H1 (cell line): ENCODE measurements at regions not wholly inside any gene's neighbourhood (a gene's known extent, or its start where the extent isn't known, plus 50 kb on each side); places are given as distances from the start of the nearest gene placed in this dataset.

Source experiments
- CTCF ChIA-PET: fragments of 300-600 bp; sonication (Branson Sonifier 250); formaldehyde crosslinking; loops from one replicate; lab custom pipeline; 2021; ENCODE audit not compliant: partially characterized antibody; lab: Charles Lee
- POLR2A ChIA-PET: fragments of 300-600 bp; sonication (Branson Sonifier 250); formaldehyde crosslinking; loops from one replicate; lab custom pipeline; 2021; ENCODE audit warnings: inconsistent platforms; ENCODE audit not compliant: partially characterized antibody; lab: Charles Lee
- DNase-seq, 2 experiments: peaks; one replicate each; pipeline versions ENCODE4 v3.0.0 to v3.0.0-alpha.2; 2010 to 2022; ENCODE audit warnings: low spot score in 2 of 2, low read depth in 1 of 2, mixed read lengths in 1 of 2
- FAIRE-seq: peaks from 2 replicates; lab custom pipeline; 2011; peaks lifted over from hg19 to GRCh38; lab: Jason Lieb, UNC
- H2AFZ ChIP-seq: 2 replicates; pipeline ENCODE4 v1.8.1; 2012; ENCODE audit warnings: low read length, inconsistent platforms
- H2AK5ac ChIP-seq: 2 replicates; pipeline ENCODE4 v1.6.1; 2013; ENCODE audit warnings: low read depth, low read length
- H2BK120ac ChIP-seq: replicated peaks from 2 replicates; pipeline ENCODE3; 2013; ENCODE audit warnings: low read depth, low read length, inconsistent platforms
- H2BK12ac ChIP-seq: 2 replicates; pipeline ENCODE4 v1.6.1; 2013; ENCODE audit warnings: low read depth, low read length
- H2BK15ac ChIP-seq: 2 replicates; pipeline ENCODE4 v1.6.1; 2013; ENCODE audit warnings: low read length
- H2BK20ac ChIP-seq: 2 replicates; pipeline ENCODE4 v1.6.1; 2013; ENCODE audit warnings: low read length
- H2BK5ac ChIP-seq: 2 replicates; pipeline ENCODE4 v1.6.1; 2013; ENCODE audit warnings: low read depth, low read length
- H3K14ac ChIP-seq: 2 replicates; pipeline ENCODE4 v1.6.1; 2013; ENCODE audit warnings: inconsistent platforms; ENCODE audit not compliant: insufficient read length
- H3K18ac ChIP-seq: 2 replicates; pipeline ENCODE4 v1.6.1; 2013; ENCODE audit warnings: low read length; ENCODE audit errors: extremely low read depth
- H3K23ac ChIP-seq: 2 replicates; pipeline ENCODE4 v1.6.1; 2013; ENCODE audit warnings: inconsistent platforms; ENCODE audit not compliant: insufficient read length
- H3K23me2 ChIP-seq: 2 replicates; pipeline ENCODE4 v1.6.1; 2013; ENCODE audit warnings: low read depth, low read length
- H3K27ac ChIP-seq: 2 replicates; pipeline ENCODE4 v1.6.1; 2011; ENCODE audit warnings: low read depth, low read length, inconsistent platforms
- H3K27me3 ChIP-seq, 4 experiments: replicated peaks in 1 of 4; 1 replicate in 1 of 4; 2 replicates in 3 of 4; pipeline versions ENCODE4 v1.6.1 to v1.8.1; 2011 to 2013; ENCODE audit warnings: low read length in 3 of 4, mild to moderate bottlenecking in 3 of 4, inconsistent platforms in 2 of 4, mixed read lengths in 2 of 4, moderate library complexity in 1 of 4; ENCODE audit not compliant: control insufficient read depth in 3 of 4, insufficient read depth in 3 of 4; ENCODE audit errors: extremely low read depth in 1 of 4
- H3K36me3 ChIP-seq, 4 experiments: 2 replicates each; pipeline versions ENCODE4 v1.6.1 to v1.8.1; 2011 to 2013; ENCODE audit warnings: mild to moderate bottlenecking in 4 of 4, low read length in 3 of 4, moderate library complexity in 2 of 4, control low read depth in 1 of 4, inconsistent platforms in 1 of 4; ENCODE audit not compliant: insufficient read depth in 4 of 4, control insufficient read depth in 2 of 4
- H3K4ac ChIP-seq: replicated peaks from 2 replicates; pipeline ENCODE3; 2013; ENCODE audit warnings: low read length, low read depth, mixed read lengths, inconsistent platforms; ENCODE audit not compliant: insufficient read length
- H3K4me1 ChIP-seq, 4 experiments: replicated peaks in 1 of 4; 1 replicate in 1 of 4; 2 replicates in 3 of 4; pipeline versions ENCODE4 v1.6.1 to v1.8.1; 2011 to 2013; ENCODE audit warnings: low read length in 3 of 4, inconsistent platforms in 2 of 4, mixed read lengths in 1 of 4; ENCODE audit not compliant: insufficient read depth in 4 of 4, control insufficient read depth in 3 of 4
- H3K4me2 ChIP-seq, 2 experiments: 2 replicates each; pipeline versions ENCODE4 v1.6.1 to v1.8.1; 2011 to 2013; ENCODE audit warnings: low read depth in 2 of 2, low read length in 2 of 2, control low read depth in 1 of 2, inconsistent platforms in 1 of 2, mild to moderate bottlenecking in 1 of 2; ENCODE audit not compliant: insufficient read depth in 1 of 2
- H3K4me3 ChIP-seq, 4 experiments: fragments of 200-600, 300-600 bp in 1 of 4; sonication (generic), shearing (Covaris generic), sonication (Bioruptor Twin) in 1 of 4; 2 replicates each; pipeline versions ENCODE4 v1.5.1 to v1.8.1; 2011 to 2016; ENCODE audit warnings: low read length in 4 of 4, low read depth in 3 of 4, control low read depth in 2 of 4, inconsistent platforms in 2 of 4, mild to moderate bottlenecking in 2 of 4, mixed read lengths in 1 of 4, moderate library complexity in 1 of 4; ENCODE audit not compliant: insufficient read depth in 2 of 4; ENCODE audit errors: extremely low read depth in 1 of 4
- H3K56ac ChIP-seq: replicated peaks from 2 replicates; pipeline ENCODE3; 2013; ENCODE audit warnings: low read depth, mild to moderate bottlenecking, mixed read lengths, low read length, inconsistent platforms; ENCODE audit not compliant: insufficient read length
- H3K79me1 ChIP-seq: 2 replicates; pipeline ENCODE4 v1.6.1; 2013; ENCODE audit warnings: low read depth, low read length, control low read depth
- H3K79me2 ChIP-seq, 2 experiments: 2 replicates each; pipeline versions ENCODE4 v1.6.1 to v1.8.1; 2012 to 2013; ENCODE audit warnings: low read length in 2 of 2, mild to moderate bottlenecking in 2 of 2, inconsistent platforms in 1 of 2; ENCODE audit not compliant: insufficient read depth in 2 of 2, control insufficient read depth in 1 of 2
- H3K9ac ChIP-seq, 4 experiments: replicated peaks in 1 of 4; 1 replicate in 1 of 4; 2 replicates in 3 of 4; pipeline versions ENCODE4 v1.6.1 to v1.8.1; 2011 to 2013; ENCODE audit warnings: low read depth in 3 of 4, low read length in 3 of 4, control low read depth in 2 of 4, mild to moderate bottlenecking in 2 of 4, moderate library complexity in 2 of 4, inconsistent platforms in 1 of 4; ENCODE audit errors: extremely low read depth in 1 of 4
- H3K9me3 ChIP-seq, 2 experiments: 2 replicates each; pipeline versions ENCODE4 v1.6.1 to v1.8.1; 2012 to 2013; ENCODE audit warnings: mild to moderate bottlenecking in 2 of 2, moderate library complexity in 2 of 2, control low read depth in 1 of 2, inconsistent platforms in 1 of 2, low read depth in 1 of 2, low read length in 1 of 2, mixed read lengths in 1 of 2; ENCODE audit not compliant: insufficient read depth in 2 of 2
- H4K20me1 ChIP-seq, 2 experiments: replicated peaks in 1 of 2; 2 replicates each; pipeline versions ENCODE3 to v1.8.1; 2011 to 2013; ENCODE audit warnings: inconsistent platforms in 2 of 2, low read length in 2 of 2, mild to moderate bottlenecking in 1 of 2; ENCODE audit not compliant: insufficient read depth in 2 of 2, control insufficient read depth in 1 of 2
- H4K5ac ChIP-seq: 2 replicates; pipeline ENCODE4 v1.6.1; 2013; ENCODE audit warnings: low read length, low read depth, mixed read lengths, inconsistent platforms; ENCODE audit not compliant: insufficient read length
- H4K8ac ChIP-seq: 2 replicates; pipeline ENCODE4 v1.8.0; 2013; ENCODE audit warnings: mild to moderate bottlenecking, moderate library complexity, low read length, inconsistent platforms; ENCODE audit not compliant: insufficient read depth; ENCODE audit errors: extremely low read depth
- H4K91ac ChIP-seq: replicated peaks from 2 replicates; pipeline ENCODE3; 2013; ENCODE audit warnings: low read length, mixed read lengths, inconsistent platforms; ENCODE audit not compliant: insufficient read length
- BCL11A ChIP-seq, 2 experiments: IDR thresholded peaks; one replicate each; pipeline ENCODE4 v1.6.1; 2011; ENCODE audit warnings: low read depth in 2 of 2, low read length in 2 of 2, mild to moderate bottlenecking in 2 of 2
- EP300 ChIP-seq, 2 experiments: IDR thresholded peaks; 1 replicate in 1 of 2; 2 replicates in 1 of 2; pipeline ENCODE4 v1.6.1; 2011 to 2012; ENCODE audit warnings: low read depth in 2 of 2, low read length in 2 of 2, mild to moderate bottlenecking in 2 of 2, borderline replicate concordance in 1 of 2, inconsistent platforms in 1 of 2, moderate library complexity in 1 of 2
- HDAC2 ChIP-seq, 2 experiments: fragments of 300-600 bp in 1 of 2; sonication (generic) in 1 of 2; IDR thresholded peaks; 2 replicates each; pipeline ENCODE4 v1.6.1; 2011 to 2012; ENCODE audit warnings: low read depth in 2 of 2, low read length in 2 of 2, mild to moderate bottlenecking in 2 of 2, moderate library complexity in 2 of 2, borderline replicate concordance in 1 of 2, inconsistent platforms in 1 of 2
- JUN ChIP-seq: IDR thresholded peaks from 2 replicates; pipeline ENCODE4 v1.6.1; 2011; ENCODE audit warnings: low read depth, mild to moderate bottlenecking, improper control_type of control experiment, low read length
- JUND ChIP-seq: IDR thresholded peaks from 2 replicates; pipeline ENCODE4 v1.6.1; 2011; ENCODE audit warnings: mild to moderate bottlenecking, improper control_type of control experiment, low read length
- KDM1A ChIP-seq: fragments of 200-600, 300-600 bp; sonication (generic); IDR thresholded peaks from 2 replicates; pipeline ENCODE4 v1.7.1; 2016; ENCODE audit warnings: mild to moderate bottlenecking, low read length, borderline replicate concordance
- NANOG ChIP-seq: IDR thresholded peaks from 2 replicates; pipeline ENCODE4 v1.6.1; 2011; ENCODE audit warnings: low read length, low read depth, mild to moderate bottlenecking, inconsistent platforms; ENCODE audit not compliant: insufficient read depth, poor library complexity, severe bottlenecking
- NRF1 ChIP-seq: IDR thresholded peaks from 2 replicates; pipeline ENCODE4 v1.6.1; 2011; ENCODE audit warnings: mild to moderate bottlenecking, low read depth, low read length, improper control_type of control experiment
- RNF2 ChIP-seq: fragments of 200-900, 300-1000 bp; sonication (generic); IDR thresholded peaks from 2 replicates; pipeline ENCODE4 v1.7.1; 2016; ENCODE audit warnings: borderline replicate concordance, low read depth, mild to moderate bottlenecking, antibody characterized with exemption, low read length; ENCODE audit not compliant: poor library complexity, severe bottlenecking; ENCODE audit errors: missing control alignments
- SP1 ChIP-seq: IDR thresholded peaks from 2 replicates; pipeline ENCODE4 v1.6.1; 2011; ENCODE audit warnings: low read depth, low read length
- TAF1 ChIP-seq: IDR thresholded peaks from 2 replicates; pipeline ENCODE4 v1.6.1; 2011; ENCODE audit warnings: mild to moderate bottlenecking, low read depth, low read length
- TBP ChIP-seq: IDR thresholded peaks from 2 replicates; pipeline ENCODE4 v1.6.1; 2011; ENCODE audit warnings: low read depth, low read length, improper control_type of control experiment

- Histone ChIP-seq H4K20me1 (no peaks in the 10 kb centered on the region), H2BK5ac (no peak overlapping the region), H4K5ac (no peak overlapping the region), H3K36me3 (no peaks in the 10 kb centered on the region), H3K23me2 (no peaks in the 10 kb centered on the region), H3K27me3 (no peaks in the 10 kb centered on the region), H3K9ac (no peak overlapping the region), H3K23ac (no peak overlapping the region), H2BK20ac (no peak overlapping the region), H3K14ac (no peak overlapping the region), H4K91ac (no peak overlapping the region), H2BK15ac (no peak overlapping the region), H3K4me2 (no peak overlapping the region), H3K4ac (no peak overlapping the region), H3K79me1 (no peaks in the 10 kb centered on the region), H3K27ac (no peak overlapping the region), H3K4me1 (no peaks in the 10 kb centered on the region), H3K18ac (no peak overlapping the region), H2BK120ac (no peak overlapping the region), H2AK5ac (no peak overlapping the region), H3K56ac (no peak overlapping the region), H3K9me3 (no peaks in the 10 kb centered on the region), H3K4me3 (no peak overlapping the region), H2AFZ (no peak overlapping the region), H4K8ac (no peak overlapping the region), H3K79me2 (no peaks in the 10 kb centered on the region), H2BK12ac (no peak overlapping the region)
- ChIA-PET POLR2A (no interaction called here), CTCF (no interaction called here)
- DNase-seq (no peak), FAIRE-seq (no peak)
- TF ChIP-seq KDM1A (no peak), NANOG (no peak), JUN (no peak), TAF1 (no peak), JUND (no peak), BCL11A (IDR thresholded peaks at IDR 0.05; ENCODE audit: low read depth in 2 of 2, low read length in 2 of 2) (no peak), EP300 (IDR thresholded peaks at IDR 0.05; ENCODE audit: borderline replicate concordance in 1 of 2, low read depth in 2 of 2, low read length in 2 of 2) (no peak), SP1 (no peak), TBP (no peak), HDAC2 (IDR thresholded peaks at IDR 0.05; ENCODE audit: borderline replicate concordance in 1 of 2, low read depth in 2 of 2, low read length in 2 of 2) (no peak), RNF2 (no peak), NRF1 (no peak)
Observed at GRCh38 chr2:145530653-145531052, 1010.7 kb upstream of the ZEB2 start.
